GM10248 (cell line): ENCODE measurements at regions not wholly inside any gene's neighbourhood (a gene's known extent, or its start where the extent isn't known, plus 50 kb on each side); places are given as distances from the start of the nearest gene placed in this dataset.

Source experiments
- CTCF ChIA-PET: fragments of 300-600 bp; sonication (Branson Sonifier 250); formaldehyde crosslinking; extraction: SDS; loops from one replicate; lab custom pipeline; 2021; ENCODE audit warnings: antibody characterized with exemption; lab: Yijun Ruan, JAX
- POLR2A ChIA-PET: fragments of 350-650 bp; sonication (Branson Sonifier 250); formaldehyde crosslinking; extraction: SDS; loops from one replicate; lab custom pipeline; 2020; ENCODE audit warnings: antibody characterized with exemption; lab: Yijun Ruan, JAX
- DNase-seq: peaks from one replicate; pipeline ENCODE4 v3.0.0; 2012; ENCODE audit errors: extremely low spot score
- CTCF ChIP-seq: IDR thresholded peaks from 2 replicates; pipeline ENCODE4 v1.5.1; 2012; ENCODE audit warnings: mild to moderate bottlenecking, low read depth; ENCODE audit errors: extremely low read depth, missing control alignments, control extremely low read depth

GRCh38 chr5:4995014-4995413 lies 145.1 kb upstream of the ADAMTS16 start:
- POLR2A ChIA-PET, result no interaction called here
- CTCF ChIA-PET, result no interaction called here
- TF ChIP-seq CTCF, result no peak
- no peak for DNase-seq

GRCh38 chr5:5005353-5005752 lies 134.8 kb upstream of the ADAMTS16 start:
- no peak for TF ChIP-seq CTCF
- DNase-seq, result no peak
- ChIA-PET CTCF (no interaction called here), POLR2A (no interaction called here)

GRCh38 chr5:5006548-5006947 lies 133.6 kb upstream of the ADAMTS16 start:
- ChIA-PET POLR2A (no interaction called here), CTCF (interaction anchor here (1.4 kb wide), 1 partner anchor 33 kb away, joined by 5 read pairs; no protein-coding TSS in a partner anchor)
- no peak for DNase-seq

GRCh38 chr5:5009240-5009639 lies 130.9 kb upstream of the ADAMTS16 start:
- CTCF ChIA-PET, result no interaction called here
- POLR2A ChIA-PET, result no interaction called here
- no peak for DNase-seq
- no peak for TF ChIP-seq CTCF

More at GRCh38 chr5:5006548-5006947, 133.6 kb upstream of the ADAMTS16 start:
- TF ChIP-seq CTCF, result no peak

GRCh38 chr5:5011151-5011550 lies 129.0 kb upstream of the ADAMTS16 start:
- TF ChIP-seq CTCF, result no peak
- CTCF ChIA-PET, result no interaction called here

GRCh38 chr5:5014586-5015235 lies 125.4 kb upstream of the ADAMTS16 start:
- DNase-seq, result no peak
- no peak for TF ChIP-seq CTCF
- CTCF ChIA-PET, result no interaction called here
- POLR2A ChIA-PET, result interaction anchor here (0.7 kb wide), 1 partner anchor 128 kb away, joined by 3 read pairs; no protein-coding TSS in a partner anchor

More at GRCh38 chr5:5011151-5011550, 129.0 kb upstream of the ADAMTS16 start:
- no peak for DNase-seq
- POLR2A ChIA-PET, result no interaction called here
